ENCODE measurements at regions not wholly inside any gene's neighbourhood (a gene's known extent, or its start where the extent isn't known, plus 50 kb on each side); places are given as distances from the start of the nearest gene placed in this dataset.

DNA sequence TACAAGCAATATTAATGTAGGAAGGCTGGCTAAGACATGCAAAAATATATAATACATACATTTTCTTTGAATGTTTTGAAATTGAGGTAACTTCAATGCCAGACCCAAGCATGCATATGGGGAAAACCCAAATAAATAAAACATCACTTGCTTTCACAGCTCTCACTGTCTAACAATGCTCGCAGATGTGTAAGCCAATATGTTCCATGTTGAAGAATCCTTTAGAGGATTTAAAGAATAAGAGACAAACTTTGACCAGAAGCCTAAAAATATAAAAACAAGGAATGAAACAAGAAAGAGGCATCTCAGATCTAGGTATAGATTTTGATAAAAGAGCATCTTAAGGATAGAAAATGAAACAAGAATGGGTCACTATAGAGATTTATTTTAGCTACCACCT is 354.2 kb downstream of the CDH10 start:
- no peak overlapping the region for H3K4me3 ChIP-seq (ENCODE audit: low read length)
- no peak overlapping the region for H3K27ac ChIP-seq (ENCODE audit: low read length)
- H3K79me2 ChIP-seq (replicated peaks; ENCODE audit: insufficient read depth, low read length) = no peaks in the 10 kb centered on the region
- H2AFZ ChIP-seq (ENCODE audit: low read depth, low read length) = no peak overlapping the region
- H3K9ac ChIP-seq (ENCODE audit: low read length) = no peak overlapping the region
- H3K4me2 ChIP-seq (ENCODE audit: low read length) = no peak overlapping the region
- H3K36me3 ChIP-seq (ENCODE audit: insufficient read depth, low read length) = no peaks in the 10 kb centered on the region
- H3K9me3 ChIP-seq (ENCODE audit: low read length) = no peaks in the 10 kb centered on the region
- no peaks in the 10 kb centered on the region for H3K9me2 ChIP-seq (ENCODE audit: insufficient read depth, low read length)
- no peaks in the 10 kb centered on the region for H3K27me3 ChIP-seq (ENCODE audit: insufficient read depth, low read depth, low read length)
- no peak for TF ChIP-seq EZH2 (IDR thresholded peaks at IDR 0.05; ENCODE audit: borderline replicate concordance, insufficient read depth, low read length, poor library complexity, severe bottlenecking)
- TF ChIP-seq RAD21 (conservative IDR thresholded peaks at IDR 0.05) = no peak
- no peak for TF ChIP-seq EP300 (conservative IDR thresholded peaks at IDR 0.05; ENCODE audit: poor library complexity, severe bottlenecking)
- TF ChIP-seq SMC3 (conservative IDR thresholded peaks at IDR 0.05; ENCODE audit: poor library complexity) = no peak
- TF ChIP-seq CTCF (IDR thresholded peaks at IDR 0.05; ENCODE audit: poor library complexity, severe bottlenecking) = no peak
- TF ChIP-seq POLR2AphosphoS5 (IDR thresholded peaks at IDR 0.05) = no peak
- no peak for TF ChIP-seq MXI1 (conservative IDR thresholded peaks at IDR 0.05; ENCODE audit: poor library complexity, severe bottlenecking)
- TF ChIP-seq, protein P1, sequence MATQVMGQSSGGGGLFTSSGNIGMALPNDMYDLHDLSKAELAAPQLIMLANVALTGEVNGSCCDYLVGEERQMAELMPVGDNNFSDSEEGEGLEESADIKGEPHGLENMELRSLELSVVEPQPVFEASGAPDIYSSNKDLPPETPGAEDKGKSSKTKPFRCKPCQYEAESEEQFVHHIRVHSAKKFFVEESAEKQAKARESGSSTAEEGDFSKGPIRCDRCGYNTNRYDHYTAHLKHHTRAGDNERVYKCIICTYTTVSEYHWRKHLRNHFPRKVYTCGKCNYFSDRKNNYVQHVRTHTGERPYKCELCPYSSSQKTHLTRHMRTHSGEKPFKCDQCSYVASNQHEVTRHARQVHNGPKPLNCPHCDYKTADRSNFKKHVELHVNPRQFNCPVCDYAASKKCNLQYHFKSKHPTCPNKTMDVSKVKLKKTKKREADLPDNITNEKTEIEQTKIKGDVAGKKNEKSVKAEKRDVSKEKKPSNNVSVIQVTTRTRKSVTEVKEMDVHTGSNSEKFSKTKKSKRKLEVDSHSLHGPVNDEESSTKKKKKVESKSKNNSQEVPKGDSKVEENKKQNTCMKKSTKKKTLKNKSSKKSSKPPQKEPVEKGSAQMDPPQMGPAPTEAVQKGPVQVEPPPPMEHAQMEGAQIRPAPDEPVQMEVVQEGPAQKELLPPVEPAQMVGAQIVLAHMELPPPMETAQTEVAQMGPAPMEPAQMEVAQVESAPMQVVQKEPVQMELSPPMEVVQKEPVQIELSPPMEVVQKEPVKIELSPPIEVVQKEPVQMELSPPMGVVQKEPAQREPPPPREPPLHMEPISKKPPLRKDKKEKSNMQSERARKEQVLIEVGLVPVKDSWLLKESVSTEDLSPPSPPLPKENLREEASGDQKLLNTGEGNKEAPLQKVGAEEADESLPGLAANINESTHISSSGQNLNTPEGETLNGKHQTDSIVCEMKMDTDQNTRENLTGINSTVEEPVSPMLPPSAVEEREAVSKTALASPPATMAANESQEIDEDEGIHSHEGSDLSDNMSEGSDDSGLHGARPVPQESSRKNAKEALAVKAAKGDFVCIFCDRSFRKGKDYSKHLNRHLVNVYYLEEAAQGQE (IDR thresholded peaks at IDR 0.05; ENCODE audit: borderline replicate concordance) = no peak
- TF ChIP-seq TAF1 (IDR thresholded peaks at IDR 0.05; ENCODE audit: low read depth) = no peak
- no peaks in the 10 kb centered on the region for H4K20me1 ChIP-seq (ENCODE audit: insufficient read depth)
- no peaks in the 10 kb centered on the region for H3F3A ChIP-seq (ENCODE audit: insufficient read depth, low read length, poor library complexity, severe bottlenecking)

GRCh38 chr5:24291916-24292315 is 352.9 kb downstream of the CDH10 start:
- no peak overlapping the region for H3K9ac ChIP-seq (ENCODE audit: low read length)
- no peaks in the 10 kb centered on the region for H4K20me1 ChIP-seq (ENCODE audit: insufficient read depth)
- no peaks in the 10 kb centered on the region for H3K79me2 ChIP-seq (replicated peaks; ENCODE audit: insufficient read depth, low read length)
- H3K4me3 ChIP-seq (ENCODE audit: low read length) = no peak overlapping the region
- H3K9me2 ChIP-seq (ENCODE audit: insufficient read depth, low read length) = no peaks in the 10 kb centered on the region
- H3K36me3 ChIP-seq (ENCODE audit: insufficient read depth, low read length) = no peaks in the 10 kb centered on the region
- no peaks in the 10 kb centered on the region for H3K27me3 ChIP-seq (ENCODE audit: insufficient read depth, low read depth, low read length)
- no peak overlapping the region for H2AFZ ChIP-seq (ENCODE audit: low read depth, low read length)
- no peak overlapping the region for H3K4me2 ChIP-seq (ENCODE audit: low read length)
- TF ChIP-seq EZH2 (IDR thresholded peaks at IDR 0.05; ENCODE audit: borderline replicate concordance, insufficient read depth, low read length, poor library complexity, severe bottlenecking) (no peak), EP300 (conservative IDR thresholded peaks at IDR 0.05; ENCODE audit: poor library complexity, severe bottlenecking) (no peak), TAF1 (IDR thresholded peaks at IDR 0.05; ENCODE audit: low read depth) (no peak), RAD21 (conservative IDR thresholded peaks at IDR 0.05) (no peak), SMC3 (conservative IDR thresholded peaks at IDR 0.05; ENCODE audit: poor library complexity) (no peak), CTCF (IDR thresholded peaks at IDR 0.05; ENCODE audit: poor library complexity, severe bottlenecking) (no peak), MXI1 (conservative IDR thresholded peaks at IDR 0.05; ENCODE audit: poor library complexity, severe bottlenecking) (no peak), POLR2AphosphoS5 (IDR thresholded peaks at IDR 0.05) (no peak)
- TF ChIP-seq, protein P1 (IDR thresholded peaks at IDR 0.05; ENCODE audit: borderline replicate concordance) = no peak
- no peak overlapping the region for H3K27ac ChIP-seq (ENCODE audit: low read length)
- H3K9me3 ChIP-seq (ENCODE audit: low read length) = no peaks in the 10 kb centered on the region
- H3F3A ChIP-seq (ENCODE audit: insufficient read depth, low read length, poor library complexity, severe bottlenecking) = no peaks in the 10 kb centered on the region
